DND-41 (cell line): ENCODE measurements at regions not wholly inside any gene's neighbourhood (a gene's known extent, or its start where the extent isn't known, plus 50 kb on each side); places are given as distances from the start of the nearest gene placed in this dataset.

Experiments
- EZH2 ChIP-seq: IDR thresholded peaks from 3 replicates; pipeline ENCODE4 v1.6.1; 2012; ENCODE audit warnings: borderline replicate concordance, low read depth, mild to moderate bottlenecking, moderate library complexity, low read length, inconsistent platforms; ENCODE audit not compliant: severe bottlenecking
- TF ChIP-seq, protein P1 (sequence below): IDR thresholded peaks from 2 replicates; pipeline ENCODE4 v1.5.1; 2012; ENCODE audit warnings: borderline replicate concordance, low read length, moderate library complexity, mild to moderate bottlenecking; ENCODE audit not compliant: poor library complexity, severe bottlenecking; ENCODE audit errors: extremely low read depth

DNA sequence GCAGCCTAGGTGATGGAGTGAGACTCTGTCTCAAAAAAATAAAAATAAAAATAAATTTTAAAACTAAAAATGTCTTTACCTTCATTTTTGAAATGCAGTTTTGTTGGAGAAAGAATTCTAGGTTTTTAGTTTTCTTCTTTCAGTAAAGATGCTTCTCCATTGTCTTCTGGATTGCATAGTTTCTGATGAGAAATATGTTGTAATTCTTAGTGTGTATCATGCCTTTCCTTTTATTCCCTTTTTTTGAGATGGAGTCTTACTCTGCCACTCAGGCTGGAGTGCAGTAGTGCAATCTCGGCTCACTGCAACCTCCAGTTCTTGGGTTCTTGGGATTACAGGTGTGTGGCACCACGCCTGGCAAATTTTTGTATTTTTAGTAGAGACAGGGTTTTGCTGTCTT is 130.0 kb upstream of the FBXO11 start:
- no peak for TF ChIP-seq EZH2
- TF ChIP-seq, protein P1, sequence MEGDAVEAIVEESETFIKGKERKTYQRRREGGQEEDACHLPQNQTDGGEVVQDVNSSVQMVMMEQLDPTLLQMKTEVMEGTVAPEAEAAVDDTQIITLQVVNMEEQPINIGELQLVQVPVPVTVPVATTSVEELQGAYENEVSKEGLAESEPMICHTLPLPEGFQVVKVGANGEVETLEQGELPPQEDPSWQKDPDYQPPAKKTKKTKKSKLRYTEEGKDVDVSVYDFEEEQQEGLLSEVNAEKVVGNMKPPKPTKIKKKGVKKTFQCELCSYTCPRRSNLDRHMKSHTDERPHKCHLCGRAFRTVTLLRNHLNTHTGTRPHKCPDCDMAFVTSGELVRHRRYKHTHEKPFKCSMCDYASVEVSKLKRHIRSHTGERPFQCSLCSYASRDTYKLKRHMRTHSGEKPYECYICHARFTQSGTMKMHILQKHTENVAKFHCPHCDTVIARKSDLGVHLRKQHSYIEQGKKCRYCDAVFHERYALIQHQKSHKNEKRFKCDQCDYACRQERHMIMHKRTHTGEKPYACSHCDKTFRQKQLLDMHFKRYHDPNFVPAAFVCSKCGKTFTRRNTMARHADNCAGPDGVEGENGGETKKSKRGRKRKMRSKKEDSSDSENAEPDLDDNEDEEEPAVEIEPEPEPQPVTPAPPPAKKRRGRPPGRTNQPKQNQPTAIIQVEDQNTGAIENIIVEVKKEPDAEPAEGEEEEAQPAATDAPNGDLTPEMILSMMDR, result no peak
